ENCODE measurements at regions not wholly inside any gene's neighbourhood (a gene's known extent, or its start where the extent isn't known, plus 50 kb on each side); places are given as distances from the start of the nearest gene placed in this dataset.

GRCh38 chr7:47095946-47096345 lies 486.0 kb downstream of the TNS3 start:
- DNase-seq (ENCODE audit: extremely low spot score, insufficient read length, low read depth): no peak
- no peak for FAIRE-seq

DNA sequence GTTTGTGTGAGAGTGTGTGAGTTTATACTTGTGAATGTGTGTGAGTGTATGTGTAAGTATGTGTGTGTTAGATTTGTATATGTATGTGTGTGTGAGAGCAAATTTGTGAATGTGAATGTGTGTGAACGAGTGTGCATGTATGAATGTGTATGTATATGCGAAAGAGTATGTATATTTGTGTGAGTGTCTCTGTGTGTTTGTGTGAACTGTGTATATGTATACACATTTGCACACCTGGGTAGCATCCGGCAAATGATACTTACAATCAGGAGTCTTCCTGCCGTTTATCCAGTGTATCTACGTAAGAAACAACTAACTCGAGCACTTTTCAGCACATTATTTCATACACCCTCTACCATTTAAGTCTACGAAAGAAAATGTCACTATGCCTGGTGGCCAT lies 487.4 kb downstream of the TNS3 start:
- DNase-seq (ENCODE audit: extremely low spot score, insufficient read length, low read depth) (no peak), FAIRE-seq (no peak)

GRCh38 chr7:47093320-47094234 lies 488.3 kb downstream of the TNS3 start:
- no peak for DNase-seq (ENCODE audit: extremely low spot score, insufficient read length, low read depth)
- FAIRE-seq: no peak

GRCh38 chr7:47092336-47092735 lies 489.6 kb downstream of the TNS3 start:
- no peak for DNase-seq (ENCODE audit: extremely low spot score, insufficient read length, low read depth)
- no peak for FAIRE-seq

- FAIRE-seq (no peak), DNase-seq (ENCODE audit: extremely low spot score, insufficient read length, low read depth) (no peak)
Measured at GRCh38 chr7:47091141-47091540, 490.8 kb downstream of the TNS3 start.

GRCh38 chr7:47089461-47089860 lies 492.4 kb downstream of the TNS3 start:
- no peak for DNase-seq (ENCODE audit: extremely low spot score, insufficient read length, low read depth)
- no peak for FAIRE-seq

GRCh38 chr7:47089068-47089417 lies 492.9 kb downstream of the TNS3 start:
- FAIRE-seq: no peak
- DNase-seq (ENCODE audit: extremely low spot score, insufficient read length, low read depth): no peak

- DNase-seq (ENCODE audit: extremely low spot score, insufficient read length, low read depth) (peak; percentile 26), FAIRE-seq (peak; percentile 85)
Measured at GRCh38 chr7:47088329-47089067, 493.4 kb downstream of the TNS3 start.

DNA sequence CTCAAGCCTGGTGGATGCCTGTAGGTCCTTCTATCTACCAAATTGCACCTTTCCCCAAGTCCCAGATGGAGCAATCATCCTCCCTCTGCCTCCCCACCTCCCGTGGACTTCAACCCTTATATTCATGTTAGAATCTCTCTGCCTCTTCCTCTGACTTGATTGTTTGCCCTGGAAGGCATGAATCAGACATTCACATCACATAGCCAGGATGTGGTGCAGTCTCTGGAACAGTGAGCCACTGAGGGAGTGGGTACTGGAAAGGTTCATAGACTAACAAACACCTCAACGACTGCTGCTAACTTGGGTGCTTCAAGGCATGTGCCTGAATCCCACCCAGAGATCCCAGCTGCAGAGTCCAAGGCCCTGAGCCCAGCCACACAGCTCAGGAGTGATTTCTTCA lies 494.0 kb downstream of the TNS3 start:
- FAIRE-seq (no peak), DNase-seq (ENCODE audit: extremely low spot score, insufficient read length, low read depth) (no peak)

DNA sequence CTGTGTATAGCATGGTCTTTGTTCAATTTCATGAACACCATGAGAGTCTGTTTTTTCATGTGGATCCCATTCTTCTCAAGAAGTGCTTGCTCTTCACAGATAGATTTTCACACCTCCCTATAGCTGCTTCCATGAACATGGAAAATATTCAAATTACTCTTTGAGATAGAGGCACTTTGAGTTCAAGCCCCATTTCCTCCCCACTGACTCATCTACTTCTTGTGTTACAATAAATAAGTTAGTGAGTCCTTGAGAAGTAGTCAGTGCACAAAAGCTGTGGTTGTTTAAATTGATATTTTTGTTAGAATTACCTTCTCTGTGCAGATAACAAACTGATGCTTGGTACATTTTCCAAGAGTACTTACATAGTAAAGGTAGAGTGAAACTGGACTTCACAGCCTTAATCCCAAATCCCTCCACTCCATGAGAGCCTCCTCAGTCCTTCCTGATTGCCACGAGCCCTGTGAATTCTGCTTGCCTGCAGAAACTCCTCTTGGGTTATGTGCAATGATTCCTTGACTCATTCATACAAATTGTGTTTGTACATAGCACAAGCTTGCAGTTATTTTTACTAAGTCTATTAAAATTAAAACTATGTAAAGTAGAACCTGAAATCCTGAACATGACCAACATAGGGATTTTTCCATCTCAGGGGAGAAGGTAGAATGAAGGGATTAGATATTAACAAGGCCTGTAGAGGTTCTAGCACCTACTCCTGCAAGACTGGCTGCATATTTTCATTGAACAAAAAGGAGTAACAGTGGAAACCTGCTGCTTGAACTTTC lies 496.2 kb downstream of the TNS3 start:
- DNase-seq (ENCODE audit: extremely low spot score, insufficient read length, low read depth) (no peak), FAIRE-seq (no peak)

- no peak for DNase-seq (ENCODE audit: extremely low spot score, insufficient read length, low read depth)
- FAIRE-seq: no peak
Measured at GRCh38 chr7:47083476-47084250, 498.2 kb downstream of the TNS3 start.

- DNase-seq (ENCODE audit: extremely low spot score, insufficient read length, low read depth): no peak
- FAIRE-seq: no peak
Measured at GRCh38 chr7:47080816-47081215, 501.1 kb downstream of the TNS3 start.

DNA sequence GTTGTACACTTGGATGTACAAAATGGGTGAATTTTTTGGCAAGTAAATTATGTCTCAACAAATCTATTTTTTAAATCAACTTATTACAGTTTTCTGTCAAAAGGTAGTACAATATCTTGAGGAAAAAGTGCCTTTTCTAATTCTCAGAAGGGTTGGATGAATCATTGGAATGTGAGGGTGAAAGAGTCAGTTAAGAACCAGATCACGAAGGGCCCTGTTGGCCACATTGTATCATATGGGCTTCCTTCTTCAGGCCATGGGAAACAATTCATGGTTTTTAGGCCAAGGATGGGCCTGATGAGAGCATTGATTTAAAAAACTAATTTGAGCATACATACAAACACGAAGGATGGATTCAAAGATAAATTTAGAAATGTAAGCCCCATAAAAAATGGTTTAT lies 503.7 kb downstream of the TNS3 start:
- no peak for FAIRE-seq
- DNase-seq (ENCODE audit: extremely low spot score, insufficient read length, low read depth): no peak

GRCh38 chr7:47074702-47075153 lies 507.2 kb downstream of the TNS3 start:
- DNase-seq (ENCODE audit: extremely low spot score, insufficient read length, low read depth): no peak
- FAIRE-seq: no peak

DNA sequence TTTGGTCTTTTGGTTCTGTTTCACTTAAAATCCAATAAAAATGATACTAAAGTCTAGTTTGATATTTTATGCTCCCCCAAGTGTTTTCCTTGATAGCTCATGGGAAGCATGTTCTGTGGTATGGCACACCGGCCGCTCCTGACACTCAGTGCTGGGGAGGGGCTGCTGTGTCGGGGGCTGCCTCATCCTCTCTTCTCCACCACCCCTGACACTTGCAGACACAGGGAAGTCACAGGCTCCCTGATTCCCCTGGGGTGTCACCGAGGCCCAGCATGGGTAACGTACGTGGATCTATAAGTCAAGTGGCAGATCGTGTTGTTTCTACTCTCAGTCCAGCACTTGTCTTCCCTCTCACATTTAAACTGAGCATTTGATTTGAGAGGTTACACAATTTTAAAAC lies 508.6 kb downstream of the TNS3 start:
- no peak for FAIRE-seq

GRCh38 chr7:47071866-47072265 lies 510.0 kb downstream of the TNS3 start:
- DNase-seq (ENCODE audit: extremely low spot score, insufficient read length, low read depth): no peak
- no peak for FAIRE-seq

More for the DNA sequence above, 508.6 kb downstream of the TNS3 start:
- no peak for DNase-seq (ENCODE audit: extremely low spot score, insufficient read length, low read depth)

GRCh38 chr7:47069385-47070076 lies 512.4 kb downstream of the TNS3 start:
- FAIRE-seq (no peak), DNase-seq (ENCODE audit: extremely low spot score, insufficient read length, low read depth) (no peak)

- no peak for DNase-seq (ENCODE audit: extremely low spot score, insufficient read length, low read depth)
- FAIRE-seq: no peak
Measured at GRCh38 chr7:47066976-47067614, 514.8 kb downstream of the TNS3 start.

- DNase-seq (ENCODE audit: extremely low spot score, insufficient read length, low read depth): no peak
- no peak for FAIRE-seq
Measured at GRCh38 chr7:47056731-47057130, 525.2 kb downstream of the TNS3 start.

Measured in GM18507 (cell line).